ENCODE measurements at regions not wholly inside any gene's neighbourhood (a gene's known extent, or its start where the extent isn't known, plus 50 kb on each side); places are given as distances from the start of the nearest gene placed in this dataset.

DNA sequence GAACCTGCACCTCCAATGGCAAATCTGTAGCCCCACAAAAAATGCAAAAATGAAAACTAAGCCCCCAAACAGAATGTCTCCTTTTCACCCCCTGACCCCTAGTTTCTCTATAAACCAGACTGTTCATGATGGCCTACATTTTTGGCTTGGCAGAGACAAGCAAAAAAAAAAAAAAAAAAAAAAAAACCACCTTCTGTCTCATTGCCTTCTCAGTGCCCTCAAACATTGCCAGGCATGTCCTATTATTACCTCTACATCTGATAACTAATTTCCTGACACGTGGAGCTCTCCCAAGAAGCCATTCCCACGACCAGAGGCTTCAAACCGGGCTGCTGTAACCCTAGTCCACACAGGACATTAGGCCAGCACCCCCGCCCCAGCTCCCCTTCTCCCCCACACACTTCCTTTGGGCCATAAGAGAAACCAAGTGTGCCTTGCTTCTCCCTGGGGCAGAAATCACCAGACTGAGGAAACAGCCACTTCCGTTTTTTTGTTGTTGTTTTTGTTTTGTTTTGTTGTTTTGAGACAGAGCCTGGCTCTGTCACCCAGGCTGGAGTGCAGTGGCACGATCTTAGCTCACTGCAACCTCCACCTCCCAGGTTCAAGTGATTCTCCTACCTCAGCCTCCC lies 65.4 kb downstream of the GPR6 start:
- TF ChIP-seq POLR2A (IDR thresholded peaks at IDR 0.05; ENCODE audit: low read depth, low read length), result no peak
- TF ChIP-seq SPI1 (IDR thresholded peaks at IDR 0.05; ENCODE audit: low read depth, low read length), result peak; percentile 64
- TF ChIP-seq TAF1 (IDR thresholded peaks at IDR 0.05; ENCODE audit: low read depth, low read length), result no peak
- TF ChIP-seq POLR2AphosphoS5 (IDR thresholded peaks at IDR 0.05; ENCODE audit: low read depth, low read length), result no peak
